NCI-H69 (cell line): ENCODE measurements at regions not wholly inside any gene's neighbourhood (a gene's known extent, or its start where the extent isn't known, plus 50 kb on each side); places are given as distances from the start of the nearest gene placed in this dataset.
"Not testable (repeated sequence)": the region's sequence is repeated elsewhere in the genome, so short reads cannot be mapped to it uniquely, and the experiment has no call there.

ENCODE experiments used
- DNase-seq: peaks from one replicate; lab custom pipeline; 2025; lab: John Stamatoyannopoulos, UW

DNA sequence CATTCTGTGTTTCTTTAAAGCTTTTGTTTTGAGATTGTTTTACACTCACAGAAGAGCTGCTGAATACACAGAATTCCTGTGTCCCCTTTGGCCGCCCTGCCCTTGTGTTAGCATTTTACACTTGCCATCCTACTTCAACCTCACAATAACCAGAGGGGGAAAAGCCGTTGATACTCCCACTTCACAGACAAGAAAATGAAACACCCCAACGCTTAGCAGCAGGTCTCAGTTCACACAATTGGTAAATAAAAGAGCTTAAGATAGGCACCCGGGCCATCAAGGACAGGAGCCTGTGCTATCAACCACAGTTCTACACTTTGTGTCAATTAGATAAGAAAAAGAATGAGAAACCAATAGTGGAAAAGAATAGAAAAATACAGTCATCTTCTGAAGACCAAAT is 178.0 kb downstream of the SYK start:
- no peak for DNase-seq

DNA sequence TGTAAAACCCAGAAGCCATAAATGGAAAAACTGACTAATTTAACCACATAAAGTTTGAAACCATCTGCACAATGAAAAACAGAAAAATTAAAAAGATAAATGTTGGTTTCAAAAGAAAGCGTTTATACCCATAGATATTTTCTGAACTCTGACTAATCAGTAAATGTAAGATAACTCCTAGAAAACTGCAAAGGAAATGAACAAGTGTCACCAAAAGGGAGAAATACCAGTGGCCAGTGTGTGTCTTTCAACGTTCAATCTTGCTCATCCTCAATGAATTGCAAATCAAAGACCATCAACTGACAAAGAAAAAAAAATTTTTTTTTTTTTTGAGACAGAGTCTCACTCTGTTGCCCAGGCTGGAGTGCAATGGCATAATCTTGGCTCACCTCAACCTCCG is 180.1 kb downstream of the SYK start:
- no peak for DNase-seq

DNA sequence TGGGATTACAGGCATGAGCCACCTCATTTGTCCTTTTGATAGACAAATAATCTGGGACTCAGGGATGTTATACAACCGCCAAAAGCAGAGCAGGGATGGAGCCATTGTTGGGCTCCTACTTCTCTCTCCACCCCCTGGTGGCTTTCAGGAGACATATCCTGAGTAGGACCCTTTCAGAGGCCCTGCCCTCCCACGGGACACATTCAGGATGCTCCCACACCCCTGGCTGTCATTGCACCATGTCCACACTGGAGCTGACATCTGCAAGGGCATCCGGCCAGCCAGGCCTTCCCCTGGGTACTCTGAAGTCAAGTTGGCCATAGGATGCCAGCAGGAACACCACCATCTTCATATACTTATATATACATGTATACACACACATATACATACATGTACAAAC is 181.8 kb downstream of the SYK start:
- no peak for DNase-seq

DNA sequence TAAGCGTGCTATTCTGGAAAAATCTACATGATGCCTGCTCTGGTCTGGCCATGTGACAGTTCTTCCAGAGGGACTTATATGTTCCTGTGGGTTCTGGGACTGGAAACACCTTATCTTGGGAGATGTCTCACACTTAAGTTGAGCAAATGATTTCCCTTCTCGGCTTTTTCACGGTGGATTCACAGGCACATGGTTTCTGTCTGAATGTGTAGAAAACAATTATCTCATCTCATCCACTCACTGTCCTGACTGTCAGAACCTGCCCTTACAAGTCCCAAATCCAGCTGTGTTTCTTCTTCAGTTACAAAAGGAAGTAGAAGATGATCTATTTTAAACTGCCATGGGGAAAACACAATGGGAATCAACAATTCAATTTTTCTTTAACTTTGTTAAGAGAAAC is 184.0 kb downstream of the SYK start:
- DNase-seq: no peak

DNA sequence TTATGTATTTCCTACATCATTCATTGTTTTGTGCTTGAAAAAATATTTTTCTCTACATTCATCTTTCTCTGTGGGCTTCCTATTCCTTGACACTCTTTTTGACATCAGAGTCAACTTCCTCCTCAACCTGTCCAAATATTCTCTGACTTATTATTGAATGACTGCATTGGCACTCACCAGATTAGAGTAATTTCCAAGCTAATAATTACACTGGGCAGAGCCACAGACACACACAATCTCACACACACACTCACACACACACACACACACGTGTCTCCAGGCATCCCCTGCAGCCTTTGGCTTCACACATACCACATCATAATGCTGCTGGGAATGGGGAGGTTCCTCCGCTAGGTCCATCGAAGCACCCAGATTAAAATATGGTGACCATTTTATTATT is 184.5 kb downstream of the SYK start:
- DNase-seq: no peak

DNA sequence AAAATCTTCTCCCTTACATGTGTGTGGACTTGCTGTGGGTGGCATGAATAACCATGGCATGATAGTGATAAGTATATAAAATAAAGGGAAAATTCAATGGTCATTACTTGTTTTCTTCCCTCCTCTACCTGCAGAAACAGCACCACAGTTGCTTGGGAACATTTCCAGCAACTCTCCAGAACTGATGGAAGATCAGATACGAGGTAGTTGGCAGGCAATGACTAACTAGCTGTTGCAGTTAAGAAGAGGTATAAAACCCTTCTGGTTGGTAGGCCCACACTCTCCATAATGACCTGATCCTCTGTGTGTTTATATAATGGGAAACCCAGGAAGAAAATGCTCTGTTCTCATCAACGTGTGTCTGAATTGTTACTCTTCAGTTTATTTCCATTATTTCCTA is 185.9 kb downstream of the SYK start:
- DNase-seq: no peak

DNA sequence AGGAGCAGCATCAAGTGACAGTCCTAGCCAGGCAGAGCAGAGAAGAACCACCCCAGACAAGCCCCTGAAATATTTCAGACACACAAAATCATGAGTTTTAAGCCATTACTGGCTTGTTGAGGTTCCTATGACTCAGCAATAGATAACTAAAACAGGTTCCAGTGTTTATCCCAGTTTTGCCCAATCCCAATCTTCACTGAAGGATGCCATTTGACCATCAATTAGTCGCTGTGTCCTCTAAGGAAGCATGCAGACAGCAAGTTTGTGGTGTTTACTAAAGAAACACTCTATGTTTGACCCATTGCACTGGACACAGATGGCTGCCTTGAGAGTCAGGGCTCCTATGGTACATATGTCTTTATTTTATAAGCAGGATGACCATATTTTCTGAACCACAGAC is 186.7 kb downstream of the SYK start:
- no peak for DNase-seq

DNA sequence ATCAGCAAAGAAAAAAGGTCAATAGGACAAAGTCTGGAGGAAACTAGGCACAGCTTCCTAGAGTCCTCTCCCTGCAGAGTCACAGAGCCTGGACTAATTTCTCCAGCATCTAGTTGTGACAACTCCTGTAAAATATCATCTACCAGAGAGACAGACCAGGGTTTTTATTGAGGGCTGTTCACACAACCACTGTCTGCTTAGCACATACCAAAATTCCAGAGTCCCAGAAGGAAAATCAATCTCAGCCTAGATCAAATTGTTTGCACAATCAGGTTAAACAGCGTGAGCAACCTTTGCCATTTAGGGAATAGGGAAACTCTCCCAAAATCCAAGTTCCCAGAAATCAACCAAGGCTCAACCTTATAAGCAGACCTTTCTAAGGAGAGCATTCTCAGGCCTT is 190.3 kb downstream of the SYK start:
- DNase-seq: no peak

DNA sequence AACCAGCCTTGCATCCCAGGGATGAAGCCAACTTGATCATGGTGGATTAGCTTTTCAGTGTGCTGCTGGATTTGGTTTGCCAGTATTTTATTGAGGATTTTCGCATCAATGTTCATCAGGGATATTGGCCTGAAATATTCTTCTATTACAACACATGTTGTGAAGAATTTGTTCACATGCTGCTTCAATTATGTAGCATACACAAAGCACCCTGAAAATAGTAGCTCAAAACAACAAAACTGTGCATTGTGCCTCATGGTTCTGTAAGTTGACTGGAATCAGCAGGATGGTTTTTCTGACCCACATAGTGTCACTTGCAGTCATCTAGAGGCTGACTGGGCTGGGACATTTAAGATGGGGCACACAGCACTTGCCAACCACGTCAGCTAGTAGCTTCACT is 193.9 kb downstream of the SYK start:
- DNase-seq: no peak

DNA sequence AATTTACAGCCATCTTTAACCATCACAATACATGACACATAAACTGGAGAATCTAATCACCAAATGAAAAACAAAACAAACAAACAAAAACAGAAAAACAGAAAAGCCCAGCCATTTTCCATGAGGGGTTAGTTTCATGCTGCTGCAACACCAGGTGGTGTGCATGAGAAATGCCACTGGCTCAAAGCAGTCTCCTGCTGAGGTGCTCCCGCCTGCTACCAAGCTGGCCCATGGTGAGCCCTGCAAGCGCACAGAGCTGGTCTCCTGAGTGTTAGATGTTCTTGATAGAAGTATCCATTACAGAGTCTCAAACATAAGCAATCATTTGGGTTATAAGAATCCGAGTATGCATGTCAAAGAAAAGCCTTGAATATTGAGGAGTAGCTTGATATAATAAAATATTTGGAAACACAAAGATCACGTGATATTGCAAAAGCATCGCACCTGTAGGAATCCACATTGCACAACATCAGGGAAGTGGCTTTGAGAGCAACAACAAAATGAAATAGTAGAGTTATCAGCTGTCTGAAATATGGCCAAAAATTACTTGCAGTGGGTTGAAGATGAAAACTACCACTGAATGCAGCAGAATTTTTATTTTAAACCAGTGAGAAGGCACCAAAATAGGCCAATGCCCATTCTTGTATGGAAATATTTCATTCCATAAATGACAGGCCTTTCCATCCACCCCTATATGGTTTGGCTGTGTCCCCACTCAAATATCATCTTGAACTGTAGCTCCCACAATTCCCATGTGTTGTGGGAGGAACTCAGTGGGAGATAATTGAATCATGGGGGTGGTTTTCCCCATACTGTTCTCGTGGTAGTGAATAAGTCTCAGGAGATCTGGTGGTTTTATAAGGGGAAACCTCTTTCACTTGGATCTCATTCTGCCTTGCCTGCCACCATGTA is 194.8 kb downstream of the SYK start:
- DNase-seq: no peak

DNA sequence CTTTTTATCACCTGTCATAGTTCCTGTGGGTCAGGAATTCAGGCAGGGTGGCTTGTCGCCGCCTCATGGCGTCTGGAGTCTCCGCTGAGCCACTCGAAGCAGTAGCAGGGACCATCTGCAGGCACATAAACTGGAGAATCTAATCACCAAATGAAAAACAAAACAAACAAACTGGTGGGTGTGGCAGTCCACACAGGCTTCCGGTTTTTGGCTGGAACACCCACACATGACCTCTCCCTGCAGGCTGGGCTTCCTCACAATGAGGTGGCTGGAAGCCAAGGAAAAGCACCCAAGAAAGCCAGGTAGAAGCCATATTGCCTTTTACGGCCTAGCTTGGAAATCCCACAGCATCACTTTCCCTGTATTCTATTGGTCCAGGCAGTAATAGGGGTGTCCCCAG is 197.0 kb downstream of the SYK start:
- DNase-seq: peak; percentile 76

DNA sequence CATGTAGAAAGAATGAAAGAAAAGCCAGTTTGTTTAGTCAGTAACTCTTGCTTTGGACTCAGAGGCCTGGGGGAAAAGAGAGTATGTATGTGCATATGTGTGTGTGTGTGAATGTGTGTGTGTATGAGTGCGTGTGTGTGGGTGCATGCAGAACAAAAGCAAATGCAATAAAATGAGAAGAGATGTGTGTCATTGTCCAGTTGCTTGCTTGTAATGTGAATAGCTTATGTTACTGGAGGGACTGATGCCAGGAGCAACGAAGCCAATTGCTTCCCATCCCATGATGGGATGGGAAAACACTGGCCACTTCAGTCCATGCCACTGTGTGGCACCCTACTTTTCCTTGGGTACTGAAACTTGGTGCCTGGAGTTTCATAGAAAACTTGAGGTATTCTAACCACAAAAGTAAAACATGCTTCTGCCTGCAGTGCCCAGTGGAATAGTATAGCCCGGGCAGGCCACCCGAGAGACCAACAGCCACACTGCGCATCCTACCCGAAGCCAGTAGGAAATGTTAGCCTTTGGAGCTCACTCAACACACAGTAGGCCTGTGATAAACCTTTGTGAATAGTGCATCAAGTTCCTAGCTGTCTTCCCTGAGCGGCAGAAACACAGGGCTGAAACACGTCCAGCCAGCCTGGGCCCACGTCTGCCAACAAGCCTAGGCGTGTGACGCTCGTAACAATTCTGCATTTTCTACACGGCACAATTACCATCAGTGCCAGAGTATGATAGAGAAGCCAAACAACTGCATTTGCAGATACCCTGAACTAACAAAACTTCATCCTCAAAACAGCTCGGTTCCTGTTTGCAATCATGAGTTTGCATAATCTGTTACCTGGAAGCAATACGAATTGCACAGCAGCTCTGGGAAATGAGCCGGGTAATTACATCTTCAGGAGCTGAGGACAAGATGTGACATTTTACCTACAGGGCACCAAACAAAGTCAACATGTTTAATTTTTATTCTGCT is 198.1 kb downstream of the SYK start:
- peak; percentile 79 for DNase-seq

DNA sequence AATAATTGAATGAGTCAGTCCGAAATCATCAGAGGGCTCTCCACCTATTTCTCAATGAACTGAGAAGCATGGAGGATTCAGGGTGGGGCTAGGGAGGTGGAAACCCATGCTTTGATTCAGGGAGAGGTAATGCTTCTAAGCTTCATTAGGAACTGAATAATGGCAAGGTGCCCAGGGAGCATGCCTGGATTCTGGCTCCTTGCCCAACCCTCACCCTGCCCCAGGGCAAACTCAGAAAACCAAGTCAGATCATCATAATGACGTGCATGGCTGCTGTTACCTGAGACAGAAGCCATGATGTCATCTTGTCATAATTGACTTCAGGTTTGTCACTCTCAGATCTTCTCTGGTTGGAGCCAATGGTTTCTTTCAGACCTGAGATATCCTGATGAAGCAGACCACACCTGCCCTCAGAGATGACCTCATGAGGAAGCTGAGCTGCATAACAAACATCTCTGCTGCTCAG is 199.6 kb downstream of the SYK start:
- peak; percentile 96 for DNase-seq

DNA sequence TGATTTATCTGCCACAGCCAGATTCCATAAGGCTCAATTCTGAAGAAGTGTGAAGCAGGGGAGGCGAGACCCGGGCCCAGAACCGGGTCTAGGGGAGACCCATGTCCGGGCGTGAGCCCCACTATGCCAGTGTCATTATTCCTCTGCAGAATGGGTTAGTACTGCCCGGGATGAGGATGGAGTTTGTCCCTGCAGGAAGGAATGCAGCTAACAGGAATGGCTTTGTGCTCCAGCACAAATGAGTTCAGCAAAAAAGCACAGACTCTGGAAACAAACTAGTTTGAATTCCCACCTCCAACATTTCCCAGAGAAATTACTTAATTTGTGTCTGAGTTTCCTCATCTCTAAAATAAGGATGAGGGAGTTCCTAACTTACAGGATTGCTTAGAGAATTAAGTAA is 202.9 kb downstream of the SYK start:
- no peak for DNase-seq

DNA sequence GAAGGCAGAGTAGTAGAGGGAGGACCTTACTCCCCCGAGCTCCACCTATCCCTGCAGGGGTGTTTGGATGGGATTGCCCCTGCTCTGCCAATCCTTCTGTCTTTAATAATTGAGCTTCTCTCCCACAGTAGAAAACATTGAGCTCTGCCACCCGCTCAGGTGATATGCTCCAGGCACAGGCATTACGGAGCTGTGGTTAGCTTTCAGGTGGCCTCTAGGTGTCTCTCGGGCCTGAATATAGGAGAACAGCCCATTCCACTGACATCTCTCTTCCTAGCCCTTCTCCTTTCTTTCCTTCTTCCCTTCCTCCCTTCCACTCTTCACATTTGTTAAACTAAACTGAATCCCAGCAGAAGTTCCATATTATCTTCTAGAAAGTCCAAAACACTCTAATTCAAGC is 203.4 kb downstream of the SYK start:
- DNase-seq: no peak

DNA sequence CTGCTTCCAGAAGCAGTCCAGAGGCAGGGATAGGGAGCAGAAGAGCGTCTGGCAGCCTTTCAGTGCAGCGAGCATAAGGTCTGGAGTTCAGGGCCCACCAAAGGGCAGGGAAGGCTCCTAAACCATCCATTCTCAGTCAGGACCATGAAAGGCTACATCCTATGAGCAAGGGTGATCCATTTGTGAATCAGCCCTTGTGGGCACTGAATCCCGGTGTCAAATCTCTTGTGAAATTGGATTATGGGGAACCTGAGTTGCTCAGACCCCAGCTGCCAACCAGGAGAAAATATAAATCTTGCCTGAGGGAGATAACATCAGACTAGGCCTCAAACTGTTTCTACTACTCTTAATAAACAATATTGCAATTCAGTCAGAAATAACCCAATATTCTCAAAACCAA is 204.4 kb downstream of the SYK start:
- no peak for DNase-seq

DNA sequence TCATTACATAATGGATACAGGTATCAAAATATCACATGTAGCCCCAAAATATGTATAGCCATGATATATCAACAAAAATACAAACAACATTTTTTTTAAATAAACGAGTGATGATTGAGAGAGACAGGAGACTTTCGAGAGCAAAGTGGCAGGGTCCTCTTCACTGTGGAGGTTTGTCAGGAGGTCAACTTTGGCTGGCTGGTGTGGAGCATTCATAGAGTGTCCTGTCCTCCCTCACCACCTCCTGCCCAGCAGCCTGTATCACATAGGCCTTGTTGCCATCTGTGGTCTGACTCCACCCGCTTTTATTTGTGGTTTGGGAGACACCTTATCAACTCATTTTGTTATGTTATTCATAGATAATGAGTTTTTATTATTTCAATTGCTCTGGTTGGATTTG is 206.9 kb downstream of the SYK start:
- DNase-seq: no peak

DNA sequence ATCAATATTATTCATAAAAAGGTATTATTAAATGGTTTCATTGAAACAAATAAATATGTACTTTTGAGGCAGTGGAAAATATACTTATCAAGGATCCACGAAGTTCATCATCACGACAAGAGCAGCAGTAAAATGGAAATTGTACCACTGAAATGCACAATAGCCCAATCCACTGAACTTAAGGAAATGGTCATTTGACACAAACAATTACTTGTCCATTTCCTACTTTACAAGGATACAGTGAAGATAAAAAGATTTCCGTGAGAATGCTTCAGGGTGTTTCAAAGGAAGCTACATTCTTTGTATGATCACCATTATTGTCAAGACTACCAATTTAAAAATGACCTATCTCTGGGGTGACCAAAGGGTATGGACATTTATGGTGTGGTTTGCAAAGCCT is 210.3 kb downstream of the SYK start:
- no peak for DNase-seq

DNA sequence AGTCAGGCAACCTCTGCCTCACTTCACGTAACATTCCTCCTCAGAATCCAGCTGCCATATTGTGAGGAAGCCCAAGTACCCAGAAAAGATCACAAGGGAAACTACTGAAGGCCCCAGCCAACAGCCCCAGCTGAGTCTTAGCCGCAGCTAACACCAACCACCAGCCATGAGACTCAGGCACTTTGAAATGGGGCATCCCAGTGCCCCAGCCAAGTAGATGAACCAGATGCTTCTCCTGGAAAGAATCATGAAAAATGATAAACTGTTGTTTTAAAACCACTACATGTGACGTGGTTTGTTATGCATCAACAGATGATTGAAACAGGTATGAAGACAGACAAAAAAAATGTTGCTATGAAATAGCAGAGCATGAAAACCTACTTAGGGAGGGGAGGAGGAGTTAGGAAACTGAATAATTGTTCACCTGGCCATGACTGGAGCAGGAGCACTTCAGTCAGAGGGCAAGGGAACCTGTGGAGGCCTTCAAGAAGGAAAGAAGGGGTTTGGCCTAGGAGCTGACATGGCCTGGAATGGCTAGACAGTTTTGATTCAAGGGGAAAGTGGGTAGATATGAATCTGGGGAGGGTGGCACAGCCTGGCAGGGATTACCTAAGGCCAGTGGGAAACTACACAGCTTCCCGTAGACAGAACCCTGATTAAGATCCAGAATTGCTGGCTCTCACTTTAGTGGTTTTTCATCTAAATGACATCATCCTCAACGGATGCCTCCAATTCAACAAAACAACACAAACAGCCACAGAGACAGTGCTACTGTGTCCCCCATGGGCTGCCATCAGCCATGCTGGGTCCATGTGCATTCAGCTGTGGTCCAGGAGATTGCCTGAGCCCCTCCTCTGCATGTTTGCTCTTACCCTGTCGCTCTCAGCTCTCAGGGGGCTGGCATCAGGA is 211.6 kb downstream of the SYK start:
- DNase-seq: no peak

DNA sequence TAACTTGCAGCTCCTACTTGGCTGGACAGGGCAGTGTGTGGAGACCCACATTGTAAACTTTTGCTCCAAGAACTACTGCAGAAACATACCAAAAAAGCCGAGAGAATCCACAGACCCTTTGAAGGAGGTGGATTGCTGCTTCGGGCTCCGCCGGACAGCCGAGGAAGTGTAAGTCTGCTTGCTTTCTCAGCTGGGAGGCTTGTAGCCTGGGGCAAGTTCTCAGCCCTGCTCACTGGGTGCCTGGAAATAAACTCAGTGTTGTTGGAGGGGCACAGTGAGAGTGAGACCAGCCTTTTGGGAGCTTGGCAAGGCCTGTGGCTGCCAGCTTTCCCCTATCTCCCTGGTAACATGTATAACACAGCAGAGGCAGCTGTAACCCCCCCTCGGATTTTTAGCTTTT is 215.6 kb downstream of the SYK start:
- DNase-seq: no peak

DNA sequence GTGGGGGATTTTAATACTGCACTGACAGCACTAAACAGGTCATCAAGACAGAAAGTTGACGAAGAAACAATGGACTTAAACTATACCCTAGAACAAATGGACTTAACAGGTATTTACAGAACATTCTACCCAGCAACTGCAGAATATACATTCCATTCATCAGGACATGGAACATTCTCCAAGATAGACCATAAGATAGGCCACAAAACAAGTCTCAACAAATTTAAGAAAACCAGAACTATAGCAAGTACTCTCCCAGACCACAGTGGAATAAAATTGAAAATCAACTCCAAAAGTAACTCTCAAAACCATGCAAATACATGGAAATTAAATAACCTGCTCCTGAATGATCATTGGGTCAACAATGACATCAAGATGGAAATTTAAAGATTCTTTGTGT is 218.3 kb downstream of the SYK start:
- DNase-seq: not testable (repeated sequence)

DNA sequence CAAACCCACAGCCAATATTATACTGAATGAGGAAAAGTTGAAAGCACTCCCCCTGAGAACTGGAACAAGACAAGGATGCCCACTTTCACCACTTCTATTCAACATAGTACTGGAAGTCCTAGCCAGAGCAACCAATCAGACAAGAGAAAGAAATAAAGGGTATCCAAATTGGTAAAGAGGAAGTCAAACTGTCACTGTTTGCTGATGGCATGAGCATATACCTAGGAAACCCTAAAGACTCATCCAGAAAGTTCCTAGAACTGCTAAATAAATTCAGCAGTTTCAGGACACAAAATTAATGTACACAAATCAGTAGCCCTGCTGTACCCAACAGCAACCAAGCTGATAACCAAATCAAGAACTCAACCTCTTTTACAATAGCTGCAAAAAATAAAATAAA is 220.0 kb downstream of the SYK start:
- not testable (repeated sequence) for DNase-seq
